ENCODE measurements at regions not wholly inside any gene's neighbourhood (a gene's known extent, or its start where the extent isn't known, plus 50 kb on each side); places are given as distances from the start of the nearest gene placed in this dataset.

- ATAC-seq (no peak), DNase-seq (no peak)
These were observed 298.1 kb upstream of the TMPO start for GRCh38 chr12:98217257-98217656.

GRCh38 chr12:98220636-98221035 lies 294.8 kb upstream of the TMPO start:
- ATAC-seq: no peak

GRCh38 chr12:98221243-98221808 lies 294.1 kb upstream of the TMPO start:
- no peak for ATAC-seq

More at GRCh38 chr12:98220636-98221035, 294.8 kb upstream of the TMPO start:
- no peak for DNase-seq

GRCh38 chr12:98222135-98222534 lies 293.3 kb upstream of the TMPO start:
- DNase-seq (no peak), ATAC-seq (no peak)

More at GRCh38 chr12:98221243-98221808, 294.1 kb upstream of the TMPO start:
- no peak for DNase-seq

- ATAC-seq (no peak), DNase-seq (no peak)
These were observed 290.7 kb upstream of the TMPO start for GRCh38 chr12:98224584-98225221.

- no peak for DNase-seq
- ATAC-seq: no peak
These were observed 288.2 kb upstream of the TMPO start for GRCh38 chr12:98227162-98227561.

- no peak for DNase-seq
- no peak for ATAC-seq
These were observed 286.5 kb upstream of the TMPO start for GRCh38 chr12:98228683-98229539.

- DNase-seq (no peak), ATAC-seq (no peak)
These were observed 285.9 kb upstream of the TMPO start for GRCh38 chr12:98229540-98229924.

- ATAC-seq (no peak), DNase-seq (no peak)
These were observed 282.5 kb upstream of the TMPO start for GRCh38 chr12:98232753-98233390.

- ATAC-seq (no peak), DNase-seq (no peak)
These were observed 280.1 kb upstream of the TMPO start for GRCh38 chr12:98235301-98235700.

- ATAC-seq: no peak
- DNase-seq: no peak
These were observed 276.8 kb upstream of the TMPO start for GRCh38 chr12:98238515-98239130.

GRCh38 chr12:98243190-98243589 lies 272.2 kb upstream of the TMPO start:
- ATAC-seq: no peak
- DNase-seq: no peak

- ATAC-seq (no peak), DNase-seq (no peak)
These were observed 271.3 kb upstream of the TMPO start for GRCh38 chr12:98244136-98244535.

- ATAC-seq (no peak), DNase-seq (no peak)
These were observed 262.0 kb upstream of the TMPO start for GRCh38 chr12:98253207-98254037.

- no peak for DNase-seq
- ATAC-seq: no peak
These were observed 258.6 kb upstream of the TMPO start for GRCh38 chr12:98256830-98257229.

- DNase-seq (no peak), ATAC-seq (no peak)
These were observed 255.7 kb upstream of the TMPO start for GRCh38 chr12:98259693-98260092.

GRCh38 chr12:98260276-98260675 lies 255.1 kb upstream of the TMPO start:
- DNase-seq (no peak), ATAC-seq (no peak)

GRCh38 chr12:98262902-98263301 lies 252.5 kb upstream of the TMPO start:
- ATAC-seq (no peak), DNase-seq (no peak)

GRCh38 chr12:98274430-98275130 lies 240.8 kb upstream of the TMPO start:
- ATAC-seq (no peak), DNase-seq (no peak)

GRCh38 chr12:98275131-98275475 lies 240.3 kb upstream of the TMPO start:
- ATAC-seq: no peak
- no peak for DNase-seq

- no peak for DNase-seq
- ATAC-seq: no peak
These were observed 235.2 kb upstream of the TMPO start for GRCh38 chr12:98280152-98280551.

Measured in stimulated activated naive CD8-positive, alpha-beta T cell treated with anti-CD3 and anti-CD28 coated beads, Interleukin-15, Interleukin-2, amounts not matched to agents 100 U/mL and 50 U/mL, for 24 hours (primary cell).